Activated CD4-positive, alpha-beta T cell treated with anti-CD3 and anti-CD28 coated beads, Interleukin-2, amount 50 U/mL, for 1 hour (primary cell): ENCODE measurements at regions not wholly inside any gene's neighbourhood (a gene's known extent, or its start where the extent isn't known, plus 50 kb on each side); places are given as distances from the start of the nearest gene placed in this dataset.

ENCODE experiments used
- DNase-seq: peaks from one replicate; pipeline ENCODE4 v3.0.0-alpha.2; 2020

DNA sequence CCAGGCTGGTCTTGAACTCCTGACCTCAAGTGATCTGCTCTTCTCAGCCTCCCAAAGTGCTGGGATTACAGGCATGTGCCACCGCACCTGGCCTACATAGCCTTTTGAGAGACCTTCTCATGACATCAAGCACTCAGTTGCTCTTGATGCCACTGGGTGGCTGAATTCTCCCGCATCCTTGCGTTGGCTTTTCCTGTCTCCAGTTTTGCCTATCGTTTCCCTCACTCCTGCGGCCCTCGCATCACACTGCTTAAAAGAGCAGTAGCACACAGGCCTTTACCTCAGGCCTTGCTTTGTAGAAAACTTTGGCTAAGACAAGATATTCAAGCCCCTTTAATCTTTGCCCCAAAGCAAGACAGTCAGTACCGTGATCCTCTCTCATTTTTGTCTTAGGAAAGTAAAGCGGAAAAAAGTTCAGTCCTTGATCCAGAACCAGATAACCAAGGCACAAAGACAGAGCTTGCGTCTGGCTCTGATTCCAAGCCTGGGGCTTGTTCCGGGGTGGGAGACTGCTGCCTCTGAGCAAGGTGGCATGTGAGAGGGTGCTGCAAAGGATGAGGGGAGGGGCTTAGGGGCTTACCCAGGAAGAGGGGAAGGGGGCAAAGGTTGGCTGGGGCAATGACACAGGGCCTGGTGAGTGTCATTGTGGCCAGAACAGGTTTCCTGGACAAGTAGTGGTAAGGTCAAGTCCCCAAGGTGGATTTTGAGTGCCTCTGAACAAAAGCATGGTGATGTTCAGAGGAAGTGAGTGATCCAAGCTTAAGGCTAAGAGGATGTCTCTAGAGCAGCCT is 175.0 kb upstream of the TLE3 start:
- DNase-seq: no peak

DNA sequence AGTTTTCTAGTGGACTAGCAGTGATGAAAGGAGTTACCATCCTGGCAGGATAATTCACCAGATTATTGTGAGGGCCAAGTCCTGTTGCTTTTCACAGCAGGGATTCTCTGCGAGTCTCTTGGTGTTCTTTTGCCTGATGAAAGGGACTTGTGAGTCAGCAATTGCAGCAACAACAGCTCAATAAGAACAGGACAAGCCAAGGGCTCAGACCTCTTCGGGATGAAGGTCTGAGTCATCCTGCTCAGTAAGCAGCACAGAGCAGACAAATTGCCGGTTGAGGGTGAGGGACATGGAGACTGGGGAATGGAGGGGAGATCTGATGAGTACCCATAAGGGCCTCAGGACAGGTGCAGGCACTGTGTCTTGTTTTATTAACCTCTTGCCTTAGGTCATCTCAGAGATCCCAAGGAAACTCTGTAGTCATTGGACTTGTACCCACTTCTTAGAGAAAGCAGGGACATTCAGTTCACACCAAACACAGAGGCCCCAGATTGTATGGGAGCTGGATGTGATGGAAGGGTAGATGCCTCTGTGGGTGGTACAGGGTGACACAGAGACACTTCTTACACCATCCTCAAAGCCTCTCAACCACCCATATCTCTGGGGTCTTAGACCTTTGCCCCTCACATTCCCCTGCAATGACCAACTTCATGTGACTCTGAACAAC is 173.8 kb upstream of the TLE3 start:
- DNase-seq: no peak

DNA sequence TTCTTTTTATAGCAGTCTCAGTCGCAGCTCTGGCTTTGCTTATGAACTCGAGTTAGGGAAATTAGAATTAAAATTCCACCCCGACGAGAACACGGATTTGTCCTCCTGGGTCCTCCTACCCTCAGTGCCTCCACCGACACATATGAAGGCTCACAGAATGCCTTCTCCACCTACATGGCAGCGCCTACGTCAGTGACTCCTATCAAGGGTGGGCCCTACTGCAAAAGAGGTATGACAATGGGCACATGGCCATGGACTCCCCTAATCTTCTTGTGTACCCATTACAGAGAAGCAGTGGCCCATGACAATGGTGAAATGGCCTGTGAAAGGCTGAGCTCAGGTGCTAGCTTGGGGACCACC is 173.0 kb upstream of the TLE3 start:
- no peak for DNase-seq

GRCh38 chr15:70269991-70270751 is 172.5 kb upstream of the TLE3 start:
- DNase-seq: no peak

DNA sequence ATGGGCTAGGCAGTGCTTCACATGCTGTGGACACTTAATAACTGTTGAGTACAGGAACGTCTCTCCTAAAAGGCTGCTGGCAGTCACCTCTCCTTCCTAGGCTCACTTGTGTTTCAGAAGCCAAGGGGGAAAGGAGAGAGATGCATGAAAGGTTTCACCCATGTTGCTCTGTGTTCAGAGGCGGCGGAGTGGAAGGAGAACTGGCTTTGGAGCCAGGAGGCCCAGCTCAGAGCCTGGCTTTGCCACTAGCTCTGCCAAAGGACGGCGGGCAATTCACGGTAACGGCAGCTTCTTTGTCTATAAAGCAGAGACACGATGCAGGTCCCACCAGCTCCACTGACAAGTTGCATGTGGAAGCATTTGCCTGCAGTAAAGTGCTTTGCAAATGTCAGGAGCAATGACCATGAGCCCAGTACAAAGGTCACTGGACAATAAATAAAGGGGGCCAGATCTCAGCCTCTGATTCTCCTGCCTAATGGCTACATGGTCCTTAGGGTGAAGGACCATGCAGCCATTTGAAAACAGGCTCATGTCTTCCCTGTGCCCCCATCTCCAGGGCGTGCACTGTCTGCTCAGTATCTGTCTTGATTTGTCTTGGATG is 171.7 kb upstream of the TLE3 start:
- no peak for DNase-seq

GRCh38 chr15:70268698-70269251 is 171.1 kb upstream of the TLE3 start:
- no peak for DNase-seq

DNA sequence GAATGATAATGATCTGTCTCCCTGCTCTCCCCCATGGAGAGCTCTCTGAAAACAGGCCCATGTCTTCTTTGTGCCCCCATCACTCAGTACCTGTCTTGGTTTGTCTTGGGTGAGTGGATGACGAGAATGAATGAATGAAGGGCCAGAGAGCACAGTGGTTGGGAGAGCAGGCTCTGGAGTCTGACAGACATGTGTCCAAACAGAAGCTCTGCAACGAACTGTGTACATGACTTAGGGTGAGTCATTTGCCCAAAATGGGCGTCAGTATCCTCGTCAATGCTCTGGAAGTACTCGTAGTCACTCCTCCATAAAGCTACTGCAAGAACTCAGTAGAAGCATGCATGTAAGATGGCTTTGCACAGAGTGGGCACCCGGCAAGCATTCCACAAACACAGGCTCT is 170.2 kb upstream of the TLE3 start:
- no peak for DNase-seq

DNA sequence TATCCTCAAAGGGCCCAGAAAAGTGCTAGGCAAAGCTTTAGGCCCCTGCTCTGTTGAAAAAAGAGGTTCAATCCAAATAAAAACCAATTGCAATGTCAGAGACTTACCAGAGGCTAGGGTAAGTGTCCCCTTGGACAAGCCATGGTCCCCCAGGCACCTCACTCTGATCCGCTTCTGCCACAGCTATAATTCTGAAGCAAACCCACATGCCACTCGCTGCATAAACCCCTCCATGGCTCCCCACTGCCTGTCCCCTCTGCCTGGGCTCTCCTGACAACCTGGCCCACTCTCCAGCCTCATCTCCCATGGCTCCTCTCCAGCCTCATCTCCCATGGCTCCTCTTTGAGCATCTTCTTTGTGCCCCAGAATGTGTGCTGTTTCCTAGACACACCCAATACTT is 169.6 kb upstream of the TLE3 start:
- DNase-seq: no peak

DNA sequence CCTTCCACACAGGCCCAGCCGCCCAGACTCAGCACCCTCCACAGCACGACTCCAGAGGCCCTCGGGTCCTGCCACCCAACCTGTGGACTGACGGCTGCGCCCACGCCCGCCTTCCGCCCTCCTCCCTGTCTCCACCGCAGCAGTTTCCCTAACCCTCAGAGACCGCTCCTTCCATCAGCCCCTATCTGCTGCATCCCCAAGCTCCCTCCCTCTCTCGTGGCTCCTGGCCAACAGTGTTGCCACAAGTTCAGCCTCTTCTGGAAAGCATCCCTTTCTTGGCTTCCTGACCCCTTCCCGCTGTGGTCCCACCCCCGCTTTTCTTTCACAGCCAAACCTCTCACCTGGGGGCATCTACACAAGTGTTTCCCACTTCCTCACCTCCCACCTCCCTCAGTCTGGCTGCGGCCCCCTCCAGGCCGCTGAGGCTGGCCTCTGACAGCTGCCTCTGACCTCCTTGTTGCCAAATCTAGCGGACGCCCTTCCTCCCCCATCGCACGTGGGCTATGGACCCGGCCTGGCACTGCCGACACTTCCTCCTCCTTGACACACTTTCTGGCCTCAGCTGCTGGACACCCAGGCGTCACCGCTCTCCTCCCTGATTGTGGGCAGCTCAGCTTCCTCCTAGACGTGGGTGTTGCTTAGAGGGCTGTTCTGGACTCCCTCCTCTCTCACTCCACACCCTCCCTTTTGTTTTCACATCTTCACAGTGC is 168.8 kb upstream of the TLE3 start:
- no peak for DNase-seq

- no peak for DNase-seq
Measured at GRCh38 chr15:70265986-70266385, 168.3 kb upstream of the TLE3 start.

DNA sequence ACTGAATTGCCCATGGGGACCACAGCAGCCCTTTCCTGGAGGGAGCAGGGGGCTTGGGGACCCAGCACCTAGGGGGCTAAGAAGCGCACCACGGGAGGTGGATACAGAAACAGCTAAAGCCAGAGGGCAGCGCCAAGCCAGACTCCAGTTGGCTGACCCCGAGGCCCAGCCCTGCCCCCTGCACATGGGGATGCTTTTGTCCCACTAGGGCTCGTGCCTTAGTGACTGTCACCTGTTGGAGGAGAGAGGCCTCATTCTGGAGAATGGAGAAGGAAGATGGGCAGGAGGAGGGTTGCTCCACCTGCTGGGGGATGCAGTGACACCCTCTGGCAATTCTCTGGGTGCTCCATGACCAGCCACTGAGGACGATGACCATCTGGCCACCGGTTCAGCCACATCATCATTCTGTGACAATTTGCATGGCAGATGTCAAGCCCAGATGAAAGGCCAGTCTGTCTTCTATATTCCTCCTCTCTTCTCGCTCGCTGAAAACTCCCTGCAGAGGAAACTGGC is 167.8 kb upstream of the TLE3 start:
- no peak for DNase-seq

DNA sequence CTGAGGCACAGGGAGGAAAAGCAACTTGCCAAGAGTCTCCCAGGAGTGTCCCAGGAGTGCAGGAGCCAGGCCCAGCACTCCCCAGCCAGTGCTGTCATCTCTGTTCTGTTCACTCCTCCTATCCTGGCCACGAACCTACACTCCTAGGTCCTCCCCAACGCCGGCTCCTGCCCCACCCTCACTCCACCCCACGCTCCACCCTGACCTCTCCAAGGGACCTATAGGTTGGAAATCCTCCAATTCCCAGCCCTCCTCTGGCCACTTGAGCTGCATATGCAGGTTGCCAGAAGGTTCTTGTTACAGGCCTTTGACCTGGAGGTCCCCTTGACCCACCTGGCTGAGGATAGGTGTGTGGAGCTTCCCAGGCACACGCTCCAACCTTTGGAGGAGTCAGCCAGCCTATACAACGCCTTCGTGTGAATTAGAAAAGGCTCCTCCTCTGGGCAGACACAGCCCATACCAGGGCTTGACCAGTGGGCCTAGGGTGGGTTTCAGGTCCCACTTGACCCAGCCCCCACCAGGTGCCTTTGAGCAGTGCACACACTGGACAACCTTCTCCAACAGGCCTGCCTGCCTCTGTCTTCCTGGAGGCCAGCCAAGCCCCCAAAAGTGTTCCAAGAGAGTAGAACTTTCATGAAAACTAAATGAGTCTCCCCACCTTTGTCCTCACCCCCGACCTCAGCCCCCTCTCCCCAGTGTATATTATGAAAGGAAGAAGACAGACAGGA is 167.2 kb upstream of the TLE3 start:
- no peak for DNase-seq

GRCh38 chr15:70264014-70264582 is 166.4 kb upstream of the TLE3 start:
- DNase-seq: no peak

DNA sequence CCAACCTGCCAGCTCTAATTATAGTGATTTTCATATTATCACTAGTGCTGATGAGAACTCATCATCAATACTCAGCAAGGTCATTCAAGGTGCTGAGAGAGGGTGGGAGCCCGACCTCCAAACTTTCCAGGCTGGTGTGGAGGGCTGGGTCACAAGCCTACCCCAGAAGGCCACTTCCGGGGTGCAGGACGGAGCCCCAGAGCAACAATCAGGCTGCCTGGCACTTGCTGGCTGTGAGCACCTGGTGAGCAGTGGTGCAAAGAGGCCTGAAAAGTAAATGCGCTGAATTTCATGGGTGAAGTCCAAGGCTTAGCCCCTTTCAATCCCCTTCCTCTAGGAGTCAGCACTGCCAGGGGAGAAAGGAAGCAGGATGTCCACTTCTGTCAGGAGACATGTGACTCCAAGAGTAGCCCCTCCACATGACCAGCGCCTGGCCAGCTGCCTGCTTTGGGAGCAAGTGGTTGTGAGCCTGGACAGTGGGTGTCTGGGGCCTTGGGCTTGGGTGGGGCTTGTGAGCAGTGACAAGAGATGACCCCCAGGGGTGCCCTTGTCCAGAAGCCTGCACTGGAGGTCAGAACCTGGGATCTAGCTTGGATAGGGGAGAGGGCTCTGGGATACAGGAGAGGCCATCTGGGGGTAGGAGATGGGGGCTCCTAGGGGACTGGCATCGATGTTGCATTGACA is 165.0 kb upstream of the TLE3 start:
- no peak for DNase-seq

- no peak for DNase-seq
Measured at GRCh38 chr15:70262171-70262570, 164.5 kb upstream of the TLE3 start.

- no peak for DNase-seq
Measured at GRCh38 chr15:70261083-70261482, 163.4 kb upstream of the TLE3 start.

DNA sequence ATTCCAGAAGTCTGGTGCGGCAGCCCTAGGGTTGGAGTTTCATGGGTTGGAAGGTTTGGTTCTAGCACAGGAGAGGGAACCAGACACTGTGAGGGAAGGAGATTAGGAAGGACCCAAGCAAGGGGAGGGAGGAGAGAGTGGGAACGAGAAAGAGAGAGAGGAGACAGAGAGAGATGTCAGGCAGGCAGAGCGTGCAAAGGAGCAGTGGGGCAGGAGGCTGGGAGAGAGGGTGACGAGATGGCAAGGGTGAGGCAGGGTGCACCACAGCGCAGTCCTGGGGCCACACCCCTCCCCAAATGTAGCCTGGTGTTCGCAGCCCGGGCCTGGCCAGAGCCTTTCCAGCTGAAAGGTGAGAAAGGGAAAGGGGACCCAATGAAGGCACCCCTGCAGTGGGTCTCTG is 162.9 kb upstream of the TLE3 start:
- no peak for DNase-seq

DNA sequence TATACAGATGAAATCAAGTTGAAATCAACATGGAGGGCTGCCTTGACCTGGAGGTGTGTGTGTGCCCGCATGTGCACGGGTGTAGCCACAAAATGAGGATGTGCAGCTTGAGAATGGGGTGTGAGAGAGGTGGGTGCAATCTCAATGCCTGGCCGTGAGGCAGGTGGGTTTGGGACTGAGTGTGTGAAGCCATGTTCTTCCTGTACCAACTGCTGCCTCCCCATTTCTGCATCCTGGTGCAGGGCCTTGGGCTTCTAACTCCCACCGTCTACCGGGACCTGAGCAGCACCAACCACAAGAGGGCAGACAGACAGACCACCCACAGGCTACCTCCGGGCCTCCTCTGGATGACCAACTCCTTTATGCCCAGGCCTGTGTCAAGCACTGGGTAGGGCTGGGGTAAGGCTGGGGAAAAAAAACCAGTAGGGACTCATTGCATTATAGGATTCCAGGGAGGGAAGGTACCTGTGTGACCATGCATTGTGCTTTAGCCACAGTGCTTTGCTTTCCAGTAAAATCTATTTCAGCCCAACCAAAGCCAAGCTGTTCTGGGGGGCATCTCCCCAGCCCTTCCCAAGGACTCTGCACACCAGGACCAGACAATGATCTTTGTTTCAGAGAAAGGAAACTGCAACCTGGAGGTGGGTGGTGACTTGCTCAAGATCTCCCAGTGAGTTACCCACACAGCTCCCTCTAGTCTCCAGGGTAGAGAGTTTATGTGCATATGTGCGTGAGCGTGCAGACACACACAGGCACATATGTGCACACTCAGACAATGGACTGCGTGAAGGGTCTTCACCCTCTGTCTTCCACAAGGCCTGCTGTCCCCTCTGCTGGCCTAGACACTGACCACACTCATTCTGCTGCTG is 162.2 kb upstream of the TLE3 start:
- DNase-seq: no peak

DNA sequence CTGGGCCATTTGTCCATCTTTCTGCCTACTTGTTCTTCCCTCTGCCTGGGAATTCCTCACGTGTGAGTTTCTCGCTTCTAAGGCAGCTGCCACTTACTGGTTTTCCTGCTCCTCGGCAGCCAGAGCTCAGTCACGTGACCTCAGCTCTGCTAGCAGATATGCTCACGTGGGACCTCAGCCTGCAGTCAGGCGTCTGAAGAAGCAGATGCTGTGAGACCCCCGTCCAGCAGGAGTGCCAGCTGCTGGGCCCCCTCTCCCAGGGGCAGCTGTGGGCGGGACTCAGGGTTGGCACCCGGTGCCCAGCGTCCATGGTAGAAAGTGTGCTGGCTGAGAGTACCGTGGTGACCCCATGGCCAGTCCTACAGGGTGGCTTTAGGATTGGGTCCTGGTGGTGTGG is 161.3 kb upstream of the TLE3 start:
- DNase-seq: peak; percentile 51
